GM12874 (cell line): ENCODE measurements at regions not wholly inside any gene's neighbourhood (a gene's known extent, or its start where the extent isn't known, plus 50 kb on each side); places are given as distances from the start of the nearest gene placed in this dataset.

Experiments
- CTCF ChIP-seq: IDR thresholded peaks from 2 replicates; pipeline ENCODE4 v1.5.1; 2011; ENCODE audit warnings: low read depth, mild to moderate bottlenecking, control low read depth, low read length, moderate library complexity; ENCODE audit not compliant: insufficient read depth

GRCh38 chr21:18608226-18608625 lies 204.6 kb upstream of the TMPRSS15 start:
- no peak for TF ChIP-seq CTCF

DNA sequence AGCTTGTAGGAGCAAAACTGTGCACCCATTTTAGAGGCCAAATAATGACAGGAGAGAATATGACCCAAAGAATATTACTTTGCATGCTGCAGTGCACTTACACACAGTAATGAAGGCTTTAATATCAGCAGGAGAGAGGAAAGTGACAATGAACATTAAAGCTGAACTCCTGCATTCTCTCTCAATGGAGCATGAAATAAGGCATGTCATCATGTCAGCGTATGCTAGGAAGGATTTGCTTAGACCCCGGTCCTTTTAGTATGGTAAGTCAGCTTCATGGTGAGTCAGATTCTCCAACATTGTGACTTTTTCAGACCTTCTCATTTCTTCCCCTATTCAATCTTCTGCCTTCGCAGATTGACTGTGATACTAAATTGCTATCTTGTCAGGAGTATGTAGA lies 210.7 kb upstream of the TMPRSS15 start:
- TF ChIP-seq CTCF: no peak

- no peak for TF ChIP-seq CTCF
Observed at GRCh38 chr21:18617291-18617690, 213.7 kb upstream of the TMPRSS15 start.

DNA sequence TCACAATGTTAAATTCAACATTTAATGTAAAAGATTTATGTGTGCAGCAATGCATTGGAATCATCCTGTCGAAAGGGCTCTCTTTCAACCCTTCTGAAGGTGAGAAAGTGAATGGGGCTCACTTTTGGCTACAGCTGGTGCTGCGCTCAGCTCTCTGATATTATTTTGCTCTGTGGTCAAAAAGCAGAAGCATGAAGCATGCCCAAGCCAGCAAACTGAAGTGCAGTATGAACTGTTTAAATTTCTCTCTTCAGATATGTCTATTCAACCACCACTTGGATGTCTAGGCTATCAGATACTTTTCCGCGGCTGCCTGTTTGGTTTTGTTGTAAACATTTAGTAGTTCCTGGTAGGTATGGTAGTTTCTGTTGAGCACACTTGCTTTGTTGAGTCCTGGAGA lies 216.9 kb upstream of the TMPRSS15 start:
- TF ChIP-seq CTCF: no peak

DNA sequence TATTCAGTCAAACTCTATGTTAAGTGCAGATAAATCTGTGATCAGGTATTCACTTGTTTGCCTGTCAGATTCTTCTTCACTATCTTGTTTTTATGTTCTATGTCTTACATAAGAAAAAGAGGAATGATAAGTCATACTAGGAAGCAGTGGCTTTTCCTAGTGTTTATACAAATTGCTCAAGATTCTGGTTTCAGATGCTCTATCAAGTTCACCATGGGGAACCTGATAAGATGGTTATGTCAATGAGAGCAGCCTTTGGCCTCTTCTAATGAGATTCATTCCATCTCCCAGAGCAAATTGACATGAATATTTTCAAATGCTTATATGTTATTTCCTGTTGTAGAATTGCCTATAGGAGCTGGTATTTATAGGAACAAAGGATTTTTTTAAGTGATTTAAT lies 218.8 kb upstream of the TMPRSS15 start:
- TF ChIP-seq CTCF: no peak

DNA sequence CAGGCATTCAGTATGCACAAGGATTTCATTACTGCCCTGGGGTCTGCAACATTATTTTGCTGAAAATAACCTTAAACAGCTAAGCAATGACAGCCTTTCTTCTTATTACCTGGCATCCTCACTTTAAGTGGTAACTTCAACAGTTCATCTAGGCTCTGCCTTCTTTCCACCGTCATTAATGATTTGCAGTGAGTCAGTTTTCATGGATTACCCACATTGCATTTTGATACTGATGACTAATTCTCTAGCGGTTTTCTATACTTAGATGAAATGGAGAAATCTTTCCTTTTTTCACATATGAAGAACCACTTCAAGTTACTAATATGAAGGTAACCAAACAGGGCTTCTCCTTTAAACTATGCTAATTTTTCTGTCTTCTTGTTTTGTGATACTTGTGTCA lies 226.9 kb upstream of the TMPRSS15 start:
- TF ChIP-seq CTCF: no peak

DNA sequence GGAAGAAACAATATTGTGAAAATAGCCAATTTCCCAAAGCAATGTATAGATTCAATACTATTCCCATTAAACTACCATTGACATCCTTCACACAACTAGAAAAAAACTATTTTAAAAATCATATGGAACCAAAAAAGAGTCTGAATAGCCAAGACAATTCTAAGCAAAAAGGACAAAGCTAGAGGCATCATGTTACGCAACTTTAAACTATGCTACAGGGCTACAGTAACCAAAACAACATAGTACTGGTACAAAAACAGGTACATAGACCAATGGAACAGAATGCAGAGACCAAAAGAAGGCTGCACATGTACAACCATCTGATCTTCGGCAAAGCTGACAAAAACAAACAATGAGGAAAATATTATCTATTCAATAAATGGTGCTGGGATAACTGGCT lies 233.3 kb upstream of the TMPRSS15 start:
- TF ChIP-seq CTCF: no peak

- TF ChIP-seq CTCF: no peak
Observed at GRCh38 chr21:18646116-18646515, 242.5 kb upstream of the TMPRSS15 start.
